ACC112 (cell line): ENCODE measurements at regions not wholly inside any gene's neighbourhood (a gene's known extent, or its start where the extent isn't known, plus 50 kb on each side); places are given as distances from the start of the nearest gene placed in this dataset.

Experiments used
- H2AFZ ChIP-seq: fragments of 200-600 bp; sonication (generic); one replicate; pipeline ENCODE4 v1.6.0; 2017; ENCODE audit warnings: antibody characterized with exemption, low read length; ENCODE audit not compliant: unreplicated experiment
- H3K27ac ChIP-seq: fragments of 200-600 bp; sonication (generic); 2 replicates; pipeline ENCODE4 v1.5.1; 2014; ENCODE audit warnings: low read depth, mild to moderate bottlenecking, antibody characterized with exemption, low read length, moderate library complexity
- H3K27me3 ChIP-seq: fragments of 200-600 bp; sonication (generic); 2 replicates; pipeline ENCODE4 v1.6.1; 2014; ENCODE audit warnings: mild to moderate bottlenecking, antibody characterized with exemption, low read length, moderate library complexity, mixed read lengths; ENCODE audit not compliant: insufficient read depth
- H3K36me3 ChIP-seq: fragments of 200-600 bp; sonication (generic); 2 replicates; pipeline ENCODE4 v1.6.1; 2016; ENCODE audit warnings: mild to moderate bottlenecking, antibody characterized with exemption, low read length, moderate library complexity, mixed read lengths; ENCODE audit not compliant: insufficient read depth
- H3K4me1 ChIP-seq: fragments of 200-600 bp; sonication (generic); one replicate; pipeline ENCODE4 v1.6.1; 2016; ENCODE audit warnings: low read length, mixed read lengths; ENCODE audit not compliant: insufficient read depth, unreplicated experiment, control insufficient read depth
- H3K4me3 ChIP-seq: fragments of 200-600 bp; sonication (generic); 2 replicates; pipeline ENCODE4 v1.5.1; 2014; ENCODE audit warnings: mild to moderate bottlenecking, low read depth, low read length
- H3K79me2 ChIP-seq: fragments of 200-600 bp; sonication (generic); one replicate; pipeline ENCODE4 v1.6.0; 2016; ENCODE audit warnings: low read length; ENCODE audit not compliant: control insufficient read depth, unreplicated experiment, insufficient read depth

- Histone ChIP-seq H3K4me1 (peaks cover 9% of the 10 kb centered on the region), H3K27ac (no peak overlapping the region), H3K79me2 (no peaks in the 10 kb centered on the region), H3K4me3 (no peak overlapping the region), H3K27me3 (no peaks in the 10 kb centered on the region), H2AFZ (no peak overlapping the region), H3K36me3 (no peaks in the 10 kb centered on the region)
Observed at GRCh38 chr21:38944402-38944801, 138.7 kb downstream of the ETS2 start.

DNA sequence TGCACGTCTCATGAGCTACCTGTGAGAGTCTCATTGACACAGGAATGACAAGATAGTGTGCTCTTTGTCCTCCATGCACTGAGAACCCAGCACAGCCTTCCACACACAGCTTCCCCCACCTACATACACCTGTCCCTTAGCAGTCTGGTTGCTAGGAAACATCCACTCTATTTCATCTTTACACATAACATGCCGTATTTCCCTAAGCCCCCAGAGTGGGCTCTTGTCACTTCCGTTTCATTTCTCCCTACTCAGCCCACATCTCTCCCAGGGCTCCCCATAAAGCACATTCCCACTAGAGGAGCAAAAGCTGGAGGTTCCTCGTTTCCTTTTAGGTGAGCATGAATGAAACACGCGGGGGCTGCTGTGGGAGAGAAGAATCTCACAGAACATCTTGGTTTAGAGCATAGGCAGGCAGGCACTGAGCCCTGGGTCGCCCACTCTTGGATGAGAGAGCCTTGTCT is 137.1 kb downstream of the ETS2 start:
- no peaks in the 10 kb centered on the region for H3K4me1 ChIP-seq
- H3K79me2 ChIP-seq: no peaks in the 10 kb centered on the region
- H3K27me3 ChIP-seq: no peaks in the 10 kb centered on the region
- no peak overlapping the region for H3K4me3 ChIP-seq
- no peaks in the 10 kb centered on the region for H3K36me3 ChIP-seq
- no peak overlapping the region for H3K27ac ChIP-seq
- H2AFZ ChIP-seq: no peak overlapping the region

DNA sequence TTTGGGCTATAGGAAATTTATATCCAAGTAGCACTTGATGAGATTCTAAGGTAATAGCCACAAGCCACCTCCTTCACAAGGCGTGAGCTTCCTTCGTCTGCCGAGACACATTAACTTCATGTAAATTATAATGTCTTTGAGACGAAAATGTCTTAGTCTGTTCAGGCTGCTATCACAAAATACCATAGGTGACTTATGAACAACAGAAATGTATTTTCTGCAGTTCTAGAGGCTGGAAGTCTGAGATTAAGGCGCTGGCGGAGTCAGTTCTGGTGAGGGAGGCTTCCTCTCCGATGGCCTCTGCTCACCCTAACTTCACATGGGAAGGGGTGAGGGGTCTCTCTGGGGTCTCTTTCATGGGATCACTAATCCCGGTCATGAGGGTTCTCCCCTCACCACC is 133.0 kb downstream of the ETS2 start:
- no peak overlapping the region for H3K4me3 ChIP-seq
- H3K27me3 ChIP-seq: no peaks in the 10 kb centered on the region
- H3K27ac ChIP-seq: no peak overlapping the region
- H3K79me2 ChIP-seq: no peaks in the 10 kb centered on the region
- no peak overlapping the region for H2AFZ ChIP-seq
- H3K36me3 ChIP-seq: no peaks in the 10 kb centered on the region
- H3K4me1 ChIP-seq: no peaks in the 10 kb centered on the region

GRCh38 chr21:38938343-38938742 is 132.6 kb downstream of the ETS2 start:
- H3K4me1 ChIP-seq: no peaks in the 10 kb centered on the region
- H3K79me2 ChIP-seq: no peaks in the 10 kb centered on the region
- H3K27ac ChIP-seq: no peak overlapping the region
- H3K36me3 ChIP-seq: no peaks in the 10 kb centered on the region
- H3K27me3 ChIP-seq: no peaks in the 10 kb centered on the region
- no peak overlapping the region for H3K4me3 ChIP-seq
- no peak overlapping the region for H2AFZ ChIP-seq

DNA sequence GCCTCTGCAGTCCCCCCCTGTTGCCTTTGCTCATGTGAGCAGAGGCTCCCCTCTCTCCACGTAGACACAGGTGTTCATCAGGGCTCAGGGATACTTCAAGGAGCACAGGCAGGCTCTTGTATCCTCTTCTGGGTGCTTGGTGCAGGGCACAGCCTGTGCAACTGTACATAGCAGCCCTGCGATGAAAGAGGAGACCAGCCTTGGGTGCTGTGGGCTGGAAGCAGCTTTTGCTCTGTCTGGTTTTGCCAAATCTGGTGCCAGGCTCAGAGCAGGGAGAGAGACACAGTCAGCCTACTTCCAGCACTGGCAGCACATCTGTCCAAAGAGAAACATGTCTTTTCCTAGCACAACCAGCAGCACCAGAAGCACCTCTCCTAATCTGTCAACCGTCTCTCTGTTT is 132.1 kb downstream of the ETS2 start:
- no peak overlapping the region for H3K4me3 ChIP-seq
- no peaks in the 10 kb centered on the region for H3K79me2 ChIP-seq
- no peaks in the 10 kb centered on the region for H3K4me1 ChIP-seq
- no peaks in the 10 kb centered on the region for H3K36me3 ChIP-seq
- no peak overlapping the region for H2AFZ ChIP-seq
- H3K27me3 ChIP-seq: no peaks in the 10 kb centered on the region
- no peak overlapping the region for H3K27ac ChIP-seq

GRCh38 chr21:38937286-38937790 is 131.6 kb downstream of the ETS2 start:
- H3K4me1 ChIP-seq: no peaks in the 10 kb centered on the region
- no peaks in the 10 kb centered on the region for H3K27me3 ChIP-seq
- H3K79me2 ChIP-seq: no peaks in the 10 kb centered on the region
- H3K36me3 ChIP-seq: no peaks in the 10 kb centered on the region
- no peak overlapping the region for H3K4me3 ChIP-seq
- H3K27ac ChIP-seq: no peak overlapping the region
- H2AFZ ChIP-seq: no peak overlapping the region

GRCh38 chr21:38936240-38936639 is 130.5 kb downstream of the ETS2 start:
- Histone ChIP-seq H3K36me3 (no peaks in the 10 kb centered on the region), H3K4me1 (no peaks in the 10 kb centered on the region), H3K27ac (no peak overlapping the region), H3K79me2 (no peaks in the 10 kb centered on the region), H2AFZ (no peak overlapping the region), H3K4me3 (no peak overlapping the region), H3K27me3 (no peaks in the 10 kb centered on the region)

GRCh38 chr21:38933731-38934130 is 128.0 kb downstream of the ETS2 start:
- Histone ChIP-seq H3K36me3 (no peaks in the 10 kb centered on the region), H3K4me3 (no peak overlapping the region), H3K27me3 (no peaks in the 10 kb centered on the region), H3K4me1 (no peaks in the 10 kb centered on the region), H3K27ac (no peak overlapping the region), H3K79me2 (no peaks in the 10 kb centered on the region), H2AFZ (no peak overlapping the region)

DNA sequence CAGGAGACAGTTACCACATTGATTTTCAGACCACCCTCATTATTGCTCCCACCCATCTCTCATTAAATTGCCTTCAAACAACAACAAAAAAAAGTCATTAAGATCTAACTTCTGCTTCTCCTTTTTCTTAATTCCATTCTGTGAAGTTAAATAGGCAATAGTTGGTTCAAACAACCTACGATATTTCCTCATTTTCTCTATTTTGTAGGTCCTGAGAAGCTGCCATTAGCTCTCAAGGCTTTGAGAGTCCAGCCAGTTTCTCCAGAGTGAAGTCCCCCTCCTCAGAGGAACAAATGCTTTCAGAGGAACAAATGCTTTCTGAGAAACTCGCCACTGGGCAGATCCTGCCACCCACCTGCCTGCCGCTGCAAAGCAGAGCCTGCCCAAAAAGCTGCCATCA is 125.6 kb downstream of the ETS2 start:
- Histone ChIP-seq H3K27ac (no peak overlapping the region), H3K4me3 (no peak overlapping the region), H2AFZ (no peak overlapping the region), H3K79me2 (no peaks in the 10 kb centered on the region), H3K36me3 (no peaks in the 10 kb centered on the region), H3K27me3 (no peaks in the 10 kb centered on the region), H3K4me1 (peaks cover 3% of the 10 kb centered on the region)

GRCh38 chr21:38930853-38931252 is 125.1 kb downstream of the ETS2 start:
- Histone ChIP-seq H2AFZ (no peak overlapping the region), H3K4me3 (no peak overlapping the region), H3K79me2 (no peaks in the 10 kb centered on the region), H3K27ac (no peak overlapping the region), H3K4me1 (peaks cover 6% of the 10 kb centered on the region), H3K36me3 (no peaks in the 10 kb centered on the region), H3K27me3 (no peaks in the 10 kb centered on the region)

GRCh38 chr21:38930066-38930465 is 124.3 kb downstream of the ETS2 start:
- no peak overlapping the region for H3K27ac ChIP-seq
- no peak overlapping the region for H2AFZ ChIP-seq
- H3K4me1 ChIP-seq: peaks cover 11% of the 10 kb centered on the region
- no peaks in the 10 kb centered on the region for H3K36me3 ChIP-seq
- no peaks in the 10 kb centered on the region for H3K27me3 ChIP-seq
- no peak overlapping the region for H3K4me3 ChIP-seq
- no peaks in the 10 kb centered on the region for H3K79me2 ChIP-seq
